ENCODE measurements at regions not wholly inside any gene's neighbourhood (a gene's known extent, or its start where the extent isn't known, plus 50 kb on each side); places are given as distances from the start of the nearest gene placed in this dataset.

DNA sequence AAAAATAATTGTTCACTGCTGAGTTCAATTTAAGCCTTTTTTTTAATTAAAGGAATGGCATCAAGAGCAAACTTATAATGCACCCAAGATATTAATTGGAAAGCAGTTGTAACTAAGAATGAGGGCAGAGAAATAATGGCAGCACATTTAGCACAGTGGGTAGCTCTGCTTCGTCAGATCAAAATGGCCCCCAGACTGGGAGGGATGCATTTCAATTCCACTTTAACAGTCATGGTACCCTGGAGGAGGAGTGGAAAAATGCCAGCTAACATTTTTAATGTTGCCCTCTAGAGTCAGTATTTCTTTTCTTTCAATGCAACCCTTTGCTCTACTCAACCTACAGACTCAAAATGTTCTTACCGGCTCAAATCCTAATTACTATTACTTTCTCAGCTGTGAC, 504.8 kb upstream of the SETBP1 start:
- DNase-seq = no peak

DNA sequence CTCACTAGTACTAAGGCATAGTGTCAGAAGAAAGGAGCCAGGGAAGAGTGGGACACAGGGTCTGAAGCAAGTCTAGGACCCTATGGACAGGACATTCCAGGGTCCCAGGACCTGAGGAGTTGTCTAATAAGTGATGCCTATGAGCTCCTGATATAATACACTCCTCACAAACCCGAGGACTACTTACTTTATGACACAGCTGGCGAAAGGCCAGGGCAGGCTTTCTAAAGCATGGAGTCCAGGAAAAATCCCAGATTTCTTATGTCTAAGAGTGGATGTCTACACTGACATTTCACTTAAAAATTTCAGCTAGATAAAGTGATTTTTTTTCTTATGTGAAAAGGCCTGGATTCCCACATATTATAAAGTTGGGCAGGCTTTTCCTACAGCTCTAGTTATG, 502.2 kb upstream of the SETBP1 start:
- no peak for DNase-seq

DNA sequence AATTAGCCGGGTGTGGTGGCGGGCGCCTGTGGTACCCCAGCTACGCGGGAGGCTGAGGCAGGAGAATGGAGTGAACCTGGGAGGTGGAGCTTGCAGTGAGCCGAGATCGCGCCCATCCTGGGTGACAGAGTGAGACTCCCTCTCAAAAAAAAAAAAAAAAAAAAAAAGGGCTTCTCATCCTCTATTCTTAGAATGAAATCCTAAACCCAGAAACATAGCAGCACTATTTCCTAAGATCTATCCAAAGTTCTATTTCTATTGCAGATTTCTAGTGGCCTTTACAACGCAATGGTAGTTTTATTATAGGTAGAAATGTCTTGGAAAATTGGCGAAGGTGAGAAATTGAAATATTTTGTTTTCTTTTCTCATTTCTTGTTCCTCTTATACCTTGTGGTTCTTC, 501.0 kb upstream of the SETBP1 start:
- no peak for DNase-seq

DNA sequence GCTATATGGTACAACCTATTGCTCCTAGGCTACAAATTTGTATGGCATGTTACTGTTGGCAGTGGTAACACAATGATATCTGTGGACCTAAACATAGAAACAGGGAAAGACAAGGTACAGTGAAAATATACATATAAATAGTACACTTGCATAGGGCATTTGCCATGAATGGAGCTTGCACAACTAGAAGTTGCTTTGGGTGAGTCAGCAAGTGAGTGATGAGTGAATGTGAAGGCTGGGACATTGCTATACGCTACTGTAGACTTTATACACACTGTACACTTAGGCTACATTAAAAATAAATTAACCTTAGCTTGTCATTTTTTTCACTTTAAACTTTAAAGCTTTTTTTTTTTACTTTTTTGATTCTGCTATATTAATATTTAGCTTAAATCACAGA, 500.0 kb upstream of the SETBP1 start:
- DNase-seq = no peak

DNA sequence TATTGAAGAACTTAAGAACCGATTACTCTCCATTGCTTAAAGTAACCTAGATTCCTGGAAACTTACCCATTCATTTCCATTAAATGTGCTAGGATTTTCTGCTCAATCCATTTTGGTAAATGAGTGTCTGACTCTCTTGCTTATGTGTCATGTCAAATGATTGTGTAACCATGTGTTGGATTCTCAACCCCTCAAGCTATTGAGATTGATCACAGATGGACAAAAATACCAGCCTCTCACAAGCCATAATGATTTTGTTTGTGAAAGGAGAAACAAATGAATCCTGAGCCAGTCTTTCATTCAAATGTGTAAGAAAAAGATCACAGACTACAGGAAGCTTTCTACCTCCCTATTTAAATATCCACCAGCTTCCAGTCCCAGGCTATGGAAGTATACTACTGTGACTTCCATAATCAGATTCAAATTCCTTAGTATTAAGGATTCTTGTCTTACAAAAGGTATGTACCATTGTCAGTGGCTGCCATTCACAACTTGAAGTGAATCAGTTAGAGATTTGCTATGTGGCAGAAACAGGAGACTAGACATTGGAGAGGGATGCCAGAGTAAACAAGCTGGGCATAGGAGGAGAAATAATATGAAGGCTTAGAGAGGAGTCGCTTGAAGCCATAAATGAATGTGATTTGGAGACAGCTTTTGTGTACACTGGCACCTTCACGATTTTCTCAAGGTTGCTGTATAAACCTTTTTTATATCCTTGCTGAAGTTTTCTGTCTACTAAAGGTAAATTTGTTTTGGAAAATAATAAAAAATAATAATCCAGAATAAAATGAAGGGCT, 498.5 kb upstream of the SETBP1 start:
- DNase-seq = no peak

DNA sequence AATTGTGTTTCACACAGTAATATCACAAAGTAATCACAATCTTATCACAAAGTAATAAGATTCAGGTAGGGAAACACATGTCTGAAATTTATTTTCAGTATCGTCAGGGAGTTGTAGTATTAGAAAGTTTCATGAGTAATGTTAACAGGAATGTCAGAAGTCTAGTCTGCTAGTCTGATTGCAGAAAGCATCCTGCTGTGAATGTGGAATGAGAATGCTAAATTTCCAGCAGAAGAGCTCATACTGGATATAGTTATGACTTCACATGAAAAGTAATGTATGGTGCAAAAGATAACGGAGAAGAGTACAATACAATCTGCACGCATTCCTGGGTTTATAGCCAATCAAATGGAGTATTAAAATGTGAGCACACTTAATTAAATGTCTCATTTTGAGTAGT, 494.7 kb upstream of the SETBP1 start:
- DNase-seq = no peak

DNA sequence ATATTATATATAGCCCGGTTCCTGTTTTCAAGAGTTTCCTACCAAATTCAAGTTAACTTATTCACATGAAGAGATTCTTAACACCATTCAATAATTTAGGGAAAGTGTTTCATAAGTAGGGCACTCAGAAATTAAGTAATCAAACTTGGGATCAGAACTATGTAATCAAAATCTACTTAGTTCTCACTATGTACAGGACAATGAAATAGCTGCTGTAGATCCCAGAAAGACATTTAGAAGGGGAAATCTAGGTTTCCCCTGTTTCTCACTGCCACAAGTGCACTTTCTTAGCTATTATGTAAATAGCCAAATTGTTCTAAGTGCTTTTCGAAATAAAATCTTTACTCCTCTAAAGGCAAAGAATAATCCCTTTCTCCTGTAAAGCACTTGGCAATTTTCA, 493.6 kb upstream of the SETBP1 start:
- no peak for DNase-seq

DNA sequence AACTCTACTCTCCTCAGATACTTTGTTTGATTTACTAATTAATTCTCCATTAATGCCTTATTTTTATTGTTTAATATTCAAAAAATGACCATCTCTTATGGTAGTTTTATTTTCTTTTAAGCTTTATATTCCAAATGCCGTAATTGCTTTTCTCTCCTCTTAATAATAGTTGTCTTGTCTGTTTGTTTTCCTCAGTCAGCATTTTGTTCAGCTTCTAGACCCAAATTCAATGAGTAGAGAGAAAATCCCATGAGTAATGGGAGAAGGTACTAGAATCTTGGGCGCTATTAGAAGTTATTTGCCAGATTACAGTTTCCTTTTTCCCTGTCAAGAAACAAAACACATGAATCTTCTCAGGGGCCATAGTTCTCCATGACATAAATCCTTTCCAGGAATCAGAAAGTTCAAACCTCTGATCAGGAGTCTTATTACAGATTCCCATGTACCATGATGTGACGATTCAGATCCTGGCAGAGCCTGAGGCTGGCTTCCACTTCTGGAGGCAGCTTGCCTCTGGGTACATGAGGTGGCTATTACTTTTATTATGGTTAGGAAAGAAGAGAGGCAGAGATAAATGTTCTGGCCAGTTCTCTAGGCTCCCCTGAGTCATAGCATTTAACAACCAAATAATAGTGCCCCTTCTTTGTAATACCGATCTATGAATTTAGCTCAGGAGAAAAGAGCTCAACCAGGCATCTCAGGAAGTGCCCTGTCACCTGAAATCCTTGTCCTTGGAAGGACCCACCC, 485.1 kb upstream of the SETBP1 start:
- DNase-seq = no peak

DNA sequence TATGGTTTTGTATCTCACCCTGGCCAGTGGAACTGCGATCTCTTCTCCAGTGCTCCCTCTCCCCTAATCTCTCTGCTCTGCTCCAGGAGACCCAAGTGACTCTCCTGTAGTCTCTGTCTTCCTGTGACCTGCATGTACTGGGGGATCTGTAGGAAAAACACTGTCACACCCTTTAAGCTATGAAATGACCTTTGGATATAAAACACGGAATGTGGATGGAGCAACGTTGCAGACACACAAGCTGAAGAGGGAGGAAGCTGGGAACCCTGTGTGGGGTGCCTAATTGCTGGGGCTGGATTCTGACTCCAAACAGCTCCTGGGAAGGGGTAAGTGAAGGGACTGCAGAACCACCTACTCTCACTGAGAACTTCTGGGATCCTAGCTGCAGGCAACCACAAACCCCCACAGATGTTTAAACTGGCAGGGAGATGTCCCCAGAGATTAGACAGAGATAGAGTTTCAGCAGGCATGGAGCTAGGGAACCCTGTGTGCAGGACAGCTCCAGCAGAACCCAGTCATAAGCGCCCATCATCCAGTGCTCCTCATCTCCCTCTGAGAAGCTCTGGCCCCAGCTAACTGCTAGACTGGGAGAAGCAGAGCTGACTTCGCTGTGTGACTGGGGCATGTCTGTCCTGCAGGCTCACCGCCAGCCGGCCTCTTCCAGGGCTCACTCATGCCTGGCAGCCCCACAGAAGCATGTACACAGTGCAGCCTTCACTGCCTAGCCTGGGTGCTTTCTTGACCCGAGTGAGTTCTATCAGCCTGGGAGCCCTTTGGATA, 482.7 kb upstream of the SETBP1 start:
- DNase-seq = no peak

DNA sequence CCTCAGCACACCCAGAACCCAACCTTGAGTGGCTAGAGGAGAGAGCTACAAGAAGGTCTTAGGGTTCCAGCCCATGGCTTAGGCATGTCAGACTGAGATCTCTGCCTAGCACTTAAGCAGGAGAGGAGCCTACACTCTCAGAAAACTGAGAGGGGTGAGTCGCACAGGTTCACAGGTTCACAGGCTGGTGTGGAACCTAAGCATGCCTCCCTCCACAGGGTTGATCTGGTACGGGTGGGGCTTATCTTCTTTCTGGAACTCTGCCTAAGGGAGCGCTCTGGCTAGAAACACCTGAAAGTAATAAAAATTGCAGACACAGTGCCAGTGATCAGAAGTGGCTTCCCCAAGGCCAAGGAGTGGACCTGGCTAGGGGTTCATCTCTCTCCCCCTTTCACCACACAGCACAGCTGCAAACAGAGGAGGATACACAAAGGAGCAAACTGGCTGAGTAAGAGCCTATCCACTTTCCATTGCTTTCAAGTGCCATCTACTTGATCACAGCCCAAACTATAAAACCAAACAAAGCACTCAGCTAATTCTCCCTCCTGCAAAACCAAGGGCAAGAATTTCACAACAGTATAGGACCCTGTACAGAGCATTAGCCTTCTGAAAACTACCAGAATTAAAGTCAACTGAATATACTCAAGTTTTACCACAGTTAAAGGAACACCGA, 481.9 kb upstream of the SETBP1 start:
- DNase-seq = no peak

DNA sequence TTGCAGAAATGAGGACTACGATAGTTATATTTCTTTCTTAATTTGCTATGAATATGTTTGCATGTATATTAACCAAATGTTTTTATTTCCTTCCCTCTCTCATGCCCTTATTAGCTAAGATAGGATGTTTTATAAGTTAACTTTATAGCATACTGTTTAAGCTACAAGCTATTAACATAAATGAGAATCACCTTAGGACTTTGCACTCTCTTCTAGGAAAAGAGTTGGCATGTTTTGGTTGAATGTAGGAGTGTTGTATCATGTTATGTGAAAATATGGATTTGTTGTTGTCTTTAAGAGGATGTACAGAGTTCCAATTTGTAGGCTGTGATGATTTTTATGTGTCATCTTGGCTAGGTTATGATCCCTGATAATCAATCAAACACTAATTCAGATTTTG, 467.4 kb upstream of the SETBP1 start:
- DNase-seq = no peak

DNA sequence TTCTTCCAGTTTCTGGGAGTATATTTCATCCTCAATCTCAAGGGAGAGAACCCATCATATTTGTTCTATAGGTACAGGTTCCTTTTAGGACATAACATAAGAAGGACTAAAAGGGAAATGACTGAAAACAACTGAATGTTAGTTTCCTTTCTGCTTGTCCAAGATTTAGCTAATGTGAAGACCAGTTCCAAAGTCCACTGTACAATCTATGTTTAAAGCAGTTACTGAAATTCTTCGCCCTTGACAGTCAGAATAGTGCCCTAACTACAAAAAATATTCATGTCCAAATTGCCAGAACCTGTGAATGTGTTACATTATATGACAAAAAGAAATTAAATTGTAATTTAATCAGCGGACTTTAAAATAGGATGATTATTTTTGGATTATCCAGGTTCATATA, 466.3 kb upstream of the SETBP1 start:
- DNase-seq = no peak

DNA sequence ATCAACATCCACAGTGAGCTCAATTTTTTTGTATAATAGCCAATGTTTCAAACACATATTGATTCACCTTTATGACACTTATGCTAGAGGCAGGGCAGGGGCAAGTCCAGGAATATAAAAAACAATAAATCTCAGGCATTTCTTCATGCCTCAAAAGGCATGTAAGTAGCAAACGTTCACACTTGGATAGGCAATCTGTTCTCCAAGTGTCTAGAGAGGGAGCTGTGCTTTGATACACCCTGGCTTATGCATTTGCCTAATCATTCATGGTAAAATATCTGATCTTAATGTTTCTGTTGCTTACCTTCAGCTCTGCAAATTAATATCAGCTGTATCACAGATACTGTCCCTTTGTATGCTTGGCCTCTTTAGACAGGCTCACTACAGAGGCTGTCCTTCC, 464.5 kb upstream of the SETBP1 start:
- DNase-seq = no peak

DNA sequence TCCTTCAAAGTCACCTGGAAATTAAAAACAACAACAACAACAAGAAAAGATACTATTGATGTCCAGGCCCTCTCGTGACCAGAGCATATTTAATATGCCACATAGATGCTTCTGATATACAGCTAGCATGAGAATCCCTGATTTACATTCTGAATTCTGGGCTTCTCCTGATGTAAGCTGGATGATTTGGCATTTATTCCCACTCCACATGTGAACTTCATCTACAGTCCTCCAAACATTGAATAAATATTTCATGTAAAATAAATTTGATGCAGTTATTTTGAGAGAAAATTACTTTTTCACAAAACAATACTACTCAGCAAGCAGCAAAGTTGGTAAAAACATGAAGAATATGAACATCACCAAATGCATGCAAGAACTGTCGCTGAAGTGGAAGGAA, 453.2 kb upstream of the SETBP1 start:
- DNase-seq = no peak

DNA sequence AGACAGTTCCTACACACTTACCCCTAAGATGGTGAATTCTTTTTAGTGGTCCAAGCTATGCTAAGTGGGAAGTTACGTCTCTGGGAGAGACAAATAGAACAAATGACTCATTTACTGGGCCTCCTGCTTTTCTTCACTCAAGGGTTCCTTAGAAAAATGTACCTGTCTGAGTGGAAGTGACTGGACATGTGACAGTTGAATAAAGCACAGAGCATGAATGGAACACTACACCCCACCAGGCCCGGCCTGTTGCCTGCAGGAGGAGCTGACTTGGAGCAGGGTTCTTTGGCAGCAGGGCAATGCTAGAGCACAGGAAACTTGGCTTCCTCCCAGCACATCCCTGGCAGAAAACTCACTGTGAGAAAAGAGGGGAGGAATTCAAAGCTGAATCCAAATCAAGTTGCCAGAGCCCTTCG, 451.0 kb upstream of the SETBP1 start:
- no peak for DNase-seq

DNA sequence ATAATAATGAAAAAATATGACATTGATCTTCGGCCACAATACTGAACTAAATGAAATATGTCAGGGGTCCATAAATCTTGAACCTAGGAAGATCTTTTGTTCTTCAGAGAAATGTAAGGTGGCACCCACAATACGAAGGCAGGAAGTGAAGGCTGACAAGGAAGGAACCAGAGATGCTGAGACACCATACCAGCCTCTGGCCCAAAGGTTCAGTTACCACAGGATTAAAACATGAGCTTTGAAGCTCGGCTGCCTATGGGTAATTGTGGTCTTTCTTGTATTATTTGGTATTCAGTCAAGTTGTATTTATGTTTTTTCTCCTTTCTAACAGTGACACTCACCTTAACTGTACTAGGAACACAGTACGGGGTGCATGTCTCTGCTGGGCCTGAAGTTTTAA, 448.8 kb upstream of the SETBP1 start:
- no peak for DNase-seq

DNA sequence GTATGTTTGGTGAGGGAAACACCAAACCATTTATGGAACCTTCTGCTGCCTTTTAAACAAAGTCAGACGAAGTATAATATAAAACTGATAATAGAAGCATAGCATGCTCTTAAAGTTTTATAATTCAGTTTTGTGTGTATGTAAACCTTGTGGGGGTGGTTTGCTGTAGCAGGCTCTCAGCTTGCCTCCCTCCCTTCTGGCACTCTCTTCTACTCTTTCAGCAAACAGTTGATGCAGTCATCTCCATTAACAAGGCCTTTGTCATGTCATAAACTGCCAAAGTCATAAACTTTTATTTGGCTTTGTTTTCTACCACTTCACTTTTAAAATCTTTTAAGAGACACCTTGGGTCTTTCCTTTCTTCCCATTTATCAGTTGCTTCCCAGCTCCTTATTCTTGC, 448.2 kb upstream of the SETBP1 start:
- DNase-seq = no peak

DNA sequence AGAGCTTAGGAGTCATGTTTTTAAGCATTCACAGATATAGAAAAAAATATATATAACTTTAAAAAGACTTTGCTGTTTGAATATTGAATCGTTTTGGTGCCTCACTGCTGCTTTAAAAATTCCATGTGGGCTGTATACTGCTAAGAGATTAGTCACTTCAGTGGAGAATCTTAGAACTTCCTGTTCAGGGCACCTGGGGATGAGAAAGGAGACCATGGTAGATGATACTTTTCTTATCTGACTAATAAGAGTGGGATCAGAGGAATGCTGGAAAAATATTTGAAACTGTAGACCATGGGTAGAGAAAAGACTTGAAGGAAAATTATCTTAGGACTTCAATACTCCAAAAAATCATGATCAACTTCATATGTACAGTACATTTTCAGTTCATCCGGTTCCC, 442.2 kb upstream of the SETBP1 start:
- DNase-seq = no peak

DNA sequence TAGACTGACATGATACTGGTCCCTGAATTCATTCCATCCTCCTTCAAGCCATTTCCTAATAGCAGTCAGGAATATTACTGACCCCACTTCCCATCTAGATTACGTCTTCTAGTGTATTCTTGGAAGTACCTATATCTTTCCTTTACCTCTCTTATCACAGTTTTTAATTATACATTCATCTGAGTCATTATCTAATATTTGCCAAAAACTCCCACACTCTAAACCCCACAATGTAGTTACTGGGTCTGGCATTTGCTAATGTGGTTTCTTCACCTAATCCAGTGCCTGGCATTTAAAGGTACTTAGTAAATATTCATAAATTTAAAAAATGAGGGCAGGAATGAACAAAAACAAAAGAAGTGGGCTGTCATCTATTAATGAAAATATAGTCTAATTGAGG, 441.8 kb upstream of the SETBP1 start:
- no peak for DNase-seq

DNA sequence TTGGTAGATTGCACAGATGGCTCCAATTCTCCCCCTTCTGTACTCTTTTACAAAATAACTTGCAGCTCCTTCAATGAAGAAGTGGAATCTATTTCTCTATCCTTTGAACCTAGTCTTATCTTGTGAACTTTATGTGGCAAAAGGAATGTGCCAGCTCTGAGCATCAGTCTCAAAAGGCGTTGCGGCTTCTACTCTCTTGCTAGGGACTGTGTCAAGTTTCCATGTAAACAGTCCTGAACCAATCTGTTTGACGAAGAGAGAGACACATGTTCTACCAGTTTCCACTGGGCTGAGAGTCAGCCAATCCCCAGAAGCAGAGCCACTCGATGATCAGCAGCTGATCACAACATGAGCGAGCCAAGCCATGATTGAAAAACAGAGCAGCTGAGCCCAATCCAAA, 439.7 kb upstream of the SETBP1 start:
- DNase-seq = no peak

DNA sequence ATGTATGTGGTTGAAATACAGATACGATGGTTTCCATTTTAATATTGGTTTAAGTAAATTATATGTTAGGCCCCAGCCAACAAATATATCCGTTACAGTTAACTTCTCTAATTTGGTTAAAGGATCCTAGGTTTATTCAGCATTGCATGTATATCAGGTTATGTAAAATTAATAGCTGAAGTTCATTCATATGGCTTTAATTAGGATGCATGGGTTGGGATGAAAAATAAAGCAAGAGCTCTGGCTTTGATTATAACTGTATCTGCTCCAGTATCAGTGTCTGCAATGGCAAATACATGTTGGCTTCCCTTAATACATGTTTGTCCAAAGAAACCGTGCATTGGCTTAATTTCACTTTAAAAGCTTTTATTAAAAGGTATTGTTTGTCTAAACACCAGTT, 435.7 kb upstream of the SETBP1 start:
- no peak for DNase-seq

DNA sequence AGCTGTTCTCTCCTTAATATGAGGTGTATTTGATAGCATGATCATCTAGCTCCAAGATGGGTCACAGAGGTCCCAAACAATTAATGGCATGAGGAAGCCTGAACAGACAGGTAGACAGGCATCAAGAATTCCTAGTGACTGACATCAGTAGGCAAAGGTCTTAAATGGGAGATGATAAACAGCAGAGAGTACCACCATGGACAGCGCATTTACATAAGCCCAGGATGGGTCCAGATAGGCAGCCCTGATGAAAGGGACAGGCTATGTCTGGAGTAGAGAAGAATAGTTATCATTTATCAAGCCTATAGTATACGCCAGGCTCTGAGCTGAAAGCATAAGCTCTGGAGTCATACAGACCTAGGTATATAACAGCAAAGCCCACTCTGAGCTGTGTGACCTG, 434.7 kb upstream of the SETBP1 start:
- no peak for DNase-seq

DNA sequence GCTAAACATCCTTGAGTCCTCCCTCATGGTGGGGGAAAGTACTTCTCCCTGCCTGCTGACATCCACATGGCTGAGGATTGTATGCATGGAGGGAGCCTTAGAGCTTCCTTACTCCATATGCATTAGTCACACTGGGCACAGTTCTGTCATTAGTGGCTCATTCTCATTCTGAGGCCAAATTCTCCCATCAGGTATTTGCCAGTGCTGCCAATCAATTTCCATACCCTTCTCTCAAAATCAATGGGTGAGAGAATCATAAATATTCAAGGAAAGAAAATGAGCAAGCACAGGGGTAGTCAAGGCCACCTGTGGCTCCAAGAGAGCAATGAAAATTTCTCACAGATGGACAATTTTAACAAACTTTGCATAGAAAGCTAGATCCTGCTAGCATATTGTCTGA, 422.6 kb upstream of the SETBP1 start:
- no peak for DNase-seq
